Heart left ventricle (tissue), 16 donors: ENCODE measurements at regions not wholly inside any gene's neighbourhood (a gene's known extent, or its start where the extent isn't known, plus 50 kb on each side); places are given as distances from the start of the nearest gene placed in this dataset.
A peak's percentile ranks its signal among the peaks of the same experiment; 100 is the strongest.

Experiments used
- ATAC-seq, 4 donors: fragments of 200-7000 bp; cut with Tn5 transposase; one replicate each; pipeline ENCODE4 v1.9.1; 2020 to 2022; ENCODE audit warnings: moderate library complexity in 4 of 4, mild to moderate bottlenecking in 3 of 4, moderate number of reproducible peaks in 1 of 4
- DNase-seq, 5 donors: peaks; one replicate each; pipeline ENCODE4 v3.0.0-alpha.2; 2020
- H3K27ac ChIP-seq, 12 donors: fragments of 200-600 bp; sonication (generic) in 4 of 12; one replicate each; pipeline versions ENCODE4 v1.5.0 to v1.8.0; 2016 to 2022; ENCODE audit warnings: mild to moderate bottlenecking in 2 of 12
- H3K27me3 ChIP-seq, 9 donors: fragments of 200-600 bp; sonication (generic) in 2 of 9; one replicate each; pipeline versions ENCODE4 v1.5.1 to v1.8.0; 2016 to 2022; ENCODE audit warnings: mild to moderate bottlenecking in 3 of 9
- H3K36me3 ChIP-seq, 9 donors: fragments of 200-600 bp; sonication (generic) in 2 of 9; one replicate each; pipeline versions ENCODE4 v1.5.0 to v1.8.0; 2018 to 2022; ENCODE audit warnings: mild to moderate bottlenecking in 2 of 9
- H3K4me1 ChIP-seq, 12 donors: fragments of 200-600 bp; sonication (generic) in 4 of 12; one replicate each; pipeline versions ENCODE4 v1.5.0 to v1.8.0; 2016 to 2022; ENCODE audit warnings: mild to moderate bottlenecking in 3 of 12
- H3K4me3 ChIP-seq, 12 donors: fragments of 200-600 bp; sonication (generic) in 4 of 12; one replicate each; pipeline versions ENCODE4 v1.5.0 to v1.8.0; 2017 to 2022; ENCODE audit warnings: mild to moderate bottlenecking in 9 of 12, moderate library complexity in 4 of 12
- H3K9me3 ChIP-seq, 12 donors: fragments of 200-600 bp; sonication (generic) in 4 of 12; one replicate each; pipeline versions ENCODE4 v1.5.0 to v1.8.0; 2016 to 2022; ENCODE audit warnings: mild to moderate bottlenecking in 1 of 12
- POLR2A ChIP-seq, 2 donors: fragments of 450-650 bp; IDR thresholded peaks; one replicate each; pipeline ENCODE4 v1.6.1; 2017; ENCODE audit warnings: antibody characterized with exemption in 2 of 2, mild to moderate bottlenecking in 2 of 2, moderate library complexity in 2 of 2
- WGBS, 4 donors: extraction: QIAGEN DNeasy Blood & Tissue Kit in 2 of 4; methylation state at CpG; one replicate each; pipeline versions ENCODE4 v1.1.5 to v1.1.7; 2013 to 2018; 5-methylcytosine and 5-hydroxymethylcytosine counted together
- intact Hi-C, 10 donors: fragments of 100-400 bp; cut with DNase I; formaldehyde crosslinking; loops; one replicate each; pipeline versions ENCODE4 v1.11.1 to v1.14.2; 2022
- TF ChIP-seq, protein P1 (sequence below), 12 donors: fragments of 200-600 bp; sonication (generic) in 4 of 12; IDR thresholded peaks; one replicate each; pipeline versions ENCODE4 v1.5.0 to v1.8.0; 2018 to 2022; ENCODE audit warnings: antibody characterized with exemption in 12 of 12, mild to moderate bottlenecking in 5 of 12
- donor health status: ischemic (EF 13 %, LVEDD 7.1; RV severe dilation, severe dysfunction).
- donor health status: healthy with polysubstance abuse.
- donor health status: DM: no; HTN: yes; CAD: no.
- donor health status: DM: no; HTN: no; CAD: no.
- donor health status: ischemic (EF 25% LVEDD 6.9; RV normal size, moderate dysfunction).
- donor health status: ischemic (EF 25% LVEDD 5.7; RV mildly dilated, moderate dysfunction).
- donor health status: healthy.
- donor health status: DM: yes; HTN: yes; CAD: no.
- donor health status: ischemic (EF 35%, LVEDD 5.7; RV mildly dilated, moderate dysfunction).
- donor health status: nonischemic (EF 11% LVEDD 7.7; RV severe dilation, severe dysfunction).
- donor health status: DM: yes; HTN: yes; CAD: no.
- donor health status: PGD.
- donor health status: ischemic (EF 29% LVEDD 5.4; RV normal size, mild dysfunction).
- donor health status: nonischemic (EF 23%, LVEDD 6.1; RV moderate dilation, normal function).

DNA sequence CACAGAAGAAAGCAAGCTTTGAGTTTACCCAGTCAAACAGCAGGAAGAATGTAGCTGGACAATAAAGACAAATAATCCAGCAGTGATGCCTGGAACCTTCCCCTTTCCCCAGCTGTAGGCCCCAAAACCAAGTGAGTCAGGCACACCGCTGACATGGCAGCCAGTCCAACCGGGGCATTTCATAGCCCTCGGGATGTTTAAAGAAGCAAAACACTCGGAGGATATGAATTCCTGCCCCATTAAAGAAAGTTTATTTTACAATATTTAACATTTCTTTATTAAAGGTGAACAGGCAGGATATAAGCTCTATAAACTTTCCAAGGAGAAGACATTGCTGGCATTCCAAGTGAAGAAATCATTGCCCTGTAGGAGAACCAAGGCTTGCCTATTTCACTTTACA lies 507.6 kb upstream of the TNP1 start:
- no peaks in the 10 kb centered on the region for H3K36me3 ChIP-seq
- TF ChIP-seq, protein P1, sequence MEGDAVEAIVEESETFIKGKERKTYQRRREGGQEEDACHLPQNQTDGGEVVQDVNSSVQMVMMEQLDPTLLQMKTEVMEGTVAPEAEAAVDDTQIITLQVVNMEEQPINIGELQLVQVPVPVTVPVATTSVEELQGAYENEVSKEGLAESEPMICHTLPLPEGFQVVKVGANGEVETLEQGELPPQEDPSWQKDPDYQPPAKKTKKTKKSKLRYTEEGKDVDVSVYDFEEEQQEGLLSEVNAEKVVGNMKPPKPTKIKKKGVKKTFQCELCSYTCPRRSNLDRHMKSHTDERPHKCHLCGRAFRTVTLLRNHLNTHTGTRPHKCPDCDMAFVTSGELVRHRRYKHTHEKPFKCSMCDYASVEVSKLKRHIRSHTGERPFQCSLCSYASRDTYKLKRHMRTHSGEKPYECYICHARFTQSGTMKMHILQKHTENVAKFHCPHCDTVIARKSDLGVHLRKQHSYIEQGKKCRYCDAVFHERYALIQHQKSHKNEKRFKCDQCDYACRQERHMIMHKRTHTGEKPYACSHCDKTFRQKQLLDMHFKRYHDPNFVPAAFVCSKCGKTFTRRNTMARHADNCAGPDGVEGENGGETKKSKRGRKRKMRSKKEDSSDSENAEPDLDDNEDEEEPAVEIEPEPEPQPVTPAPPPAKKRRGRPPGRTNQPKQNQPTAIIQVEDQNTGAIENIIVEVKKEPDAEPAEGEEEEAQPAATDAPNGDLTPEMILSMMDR (IDR thresholded peaks at IDR 0.05): no peak
- TF ChIP-seq POLR2A (IDR thresholded peaks at IDR 0.05): no peak
- WGBS, 4 donors: 94 to 99% (median 97%) methylated on average over 4 of the region's 4 CpGs
- intact Hi-C loops: no loop called here
- H3K4me1 ChIP-seq: peaks cover 0 to 12% (median 8%) of the 10 kb centered on the region in 12 donors
- no peak for ATAC-seq
- H3K27me3 ChIP-seq: no peaks in the 10 kb centered on the region
- H3K9me3 ChIP-seq: no peaks in the 10 kb centered on the region
- H3K4me3 ChIP-seq: no peak overlapping the region
- H3K27ac ChIP-seq: peak overlapping the region in 1 of 12 donors; percentile 39
- no peak for DNase-seq

DNA sequence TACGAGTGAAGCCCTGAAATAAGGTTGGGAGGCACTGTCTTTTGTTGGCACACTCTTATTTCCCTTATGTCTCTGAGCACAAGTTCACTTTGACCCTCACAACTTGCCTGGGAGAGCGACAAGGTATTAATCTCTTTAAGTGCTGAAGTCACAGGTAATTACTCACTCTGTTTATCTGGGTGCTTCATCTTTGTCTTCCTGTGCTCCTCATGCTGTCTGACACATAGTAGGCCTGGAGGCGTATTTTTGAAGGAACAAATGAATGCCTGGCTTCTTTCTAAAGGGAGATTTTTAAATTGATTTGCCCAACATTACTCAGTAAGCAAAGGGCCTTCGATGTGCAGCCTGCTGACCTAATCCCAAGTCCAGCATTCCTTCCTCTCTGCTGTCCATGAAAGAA lies 507.1 kb upstream of the TNP1 start:
- Histone ChIP-seq H3K9me3 (no peaks in the 10 kb centered on the region), H3K36me3 (no peaks in the 10 kb centered on the region), H3K4me3 (no peak overlapping the region), H3K4me1 (peaks cover 0 to 13% (median 4%) of the 10 kb centered on the region in 12 donors), H3K27me3 (no peaks in the 10 kb centered on the region), H3K27ac (peak overlapping the region in 1 of 12 donors; percentile 39)
- TF ChIP-seq POLR2A (IDR thresholded peaks at IDR 0.05): no peak
- TF ChIP-seq, protein P1 (IDR thresholded peaks at IDR 0.05): no peak
- intact Hi-C loops: no loop called here
- 74 to 90% (median 84%) methylated on average over 4 of the region's 4 CpGs for WGBS, 4 donors
- DNase-seq: no peak
- no peak for ATAC-seq

- no peaks in the 10 kb centered on the region for H3K9me3 ChIP-seq
- no peak for ATAC-seq
- WGBS, 4 donors: 85 to 94% (median 91%) methylated on average over 4 of the region's 4 CpGs
- intact Hi-C loops: no loop called here
- H3K4me3 ChIP-seq: no peak overlapping the region
- H3K36me3 ChIP-seq: no peaks in the 10 kb centered on the region
- no peak for TF ChIP-seq POLR2A (IDR thresholded peaks at IDR 0.05)
- TF ChIP-seq, protein P1 (IDR thresholded peaks at IDR 0.05): no peak
- no peak for DNase-seq
- peaks cover 0 to 19% (median 5%) of the 10 kb centered on the region in 12 donors for H3K4me1 ChIP-seq
- H3K27ac ChIP-seq: no peak overlapping the region
- no peaks in the 10 kb centered on the region for H3K27me3 ChIP-seq
These were observed 506.5 kb upstream of the TNP1 start for GRCh38 chr2:217366266-217366895.

- no peak for ATAC-seq
- 96 to 97% (median 96%) methylated on average over 3 of the region's 3 CpGs for WGBS, 4 donors
- Histone ChIP-seq H3K4me3 (no peak overlapping the region), H3K36me3 (no peaks in the 10 kb centered on the region), H3K27ac (no peak overlapping the region), H3K4me1 (peaks cover 0 to 26% (median 12%) of the 10 kb centered on the region in 12 donors), H3K27me3 (no peaks in the 10 kb centered on the region), H3K9me3 (no peaks in the 10 kb centered on the region)
- intact Hi-C loops: no loop called here
- TF ChIP-seq POLR2A (IDR thresholded peaks at IDR 0.05): no peak
- TF ChIP-seq, protein P1 (IDR thresholded peaks at IDR 0.05): no peak
- DNase-seq: no peak
These were observed 505.8 kb upstream of the TNP1 start for GRCh38 chr2:217365656-217366055.
